ENCODE measurements at regions not wholly inside any gene's neighbourhood (a gene's known extent, or its start where the extent isn't known, plus 50 kb on each side); places are given as distances from the start of the nearest gene placed in this dataset.

DNA sequence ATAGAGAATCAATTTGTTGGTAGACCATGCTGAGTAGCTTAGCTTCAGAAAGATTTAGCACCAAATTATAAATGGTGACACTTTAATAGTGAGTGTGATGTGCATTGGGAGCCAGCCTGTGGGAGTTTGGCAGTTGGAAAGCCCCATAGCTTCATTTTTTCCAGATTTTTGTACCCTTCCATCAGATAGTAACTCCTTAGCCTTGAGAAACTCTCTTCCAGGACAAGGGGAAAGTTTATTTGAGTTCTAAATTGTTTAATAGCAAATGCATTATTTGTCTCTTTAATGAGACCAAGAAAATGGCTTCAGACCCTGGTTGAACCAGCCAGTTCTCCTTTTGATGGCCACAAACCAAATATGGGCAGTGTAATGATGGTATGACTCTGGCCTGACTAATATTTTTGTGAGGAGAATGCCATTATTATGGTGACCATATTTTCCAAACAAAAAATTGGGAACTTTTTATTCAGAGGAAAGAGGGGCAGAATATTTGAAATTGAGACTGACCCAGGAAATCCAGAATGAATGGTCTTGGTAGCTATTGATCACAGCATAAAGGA lies 49.8 kb downstream of the PLCE1 start:
- no peak for DNase-seq

DNA sequence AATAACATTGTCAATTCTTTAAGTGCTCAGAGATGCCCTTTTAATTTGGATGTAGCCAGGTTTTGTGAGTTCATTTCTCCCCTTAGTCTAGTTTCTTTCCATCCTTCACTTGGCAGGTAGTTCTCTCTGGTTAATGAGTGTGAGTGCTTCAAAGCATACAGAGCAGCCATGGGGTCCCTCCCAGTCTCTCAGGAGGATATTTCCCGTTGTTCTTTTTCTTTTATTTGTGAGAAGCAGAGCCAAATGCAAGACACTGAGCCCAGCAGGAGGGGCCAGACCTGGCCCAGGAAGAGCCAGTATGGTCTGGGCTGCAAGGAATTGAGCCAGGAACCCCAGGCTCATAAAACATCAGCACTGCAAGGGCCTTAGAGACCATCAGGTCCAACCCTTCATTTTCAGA lies 52.4 kb downstream of the PLCE1 start:
- DNase-seq, result no peak

- no peak for DNase-seq
Observed at GRCh38 chr10:94047293-94047692, 53.6 kb downstream of the PLCE1 start.

GRCh38 chr10:94049911-94050310 lies 56.2 kb downstream of the PLCE1 start:
- no peak for DNase-seq

GRCh38 chr10:94052281-94052680 lies 58.5 kb downstream of the PLCE1 start:
- DNase-seq, result no peak

- no peak for DNase-seq
Observed at GRCh38 chr10:94052866-94053791, 59.4 kb downstream of the PLCE1 start.

- DNase-seq, result no peak
Observed at GRCh38 chr10:94059178-94059883, 65.6 kb downstream of the PLCE1 start.

DNA sequence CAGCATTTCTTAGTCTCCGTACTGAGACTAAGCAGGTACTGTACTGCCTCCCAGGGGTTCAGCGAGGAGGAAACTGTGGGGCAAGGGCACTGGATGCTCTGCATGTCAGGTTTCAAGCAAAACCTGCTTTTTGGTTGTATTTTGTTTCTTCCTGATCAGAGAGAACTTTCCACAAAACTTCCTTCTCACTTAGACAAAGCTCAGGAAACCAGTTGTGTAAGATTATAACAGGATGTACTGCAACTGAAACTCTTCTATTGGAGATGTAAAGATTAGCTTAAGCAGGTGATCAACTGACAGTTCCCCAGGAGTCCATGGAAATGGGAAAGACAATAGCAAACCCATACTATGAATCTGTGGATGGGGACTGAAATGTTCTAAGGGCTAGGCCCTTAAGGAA lies 67.3 kb downstream of the PLCE1 start:
- no peak for DNase-seq

- DNase-seq, result no peak
Observed at GRCh38 chr10:94062611-94063010, 68.9 kb downstream of the PLCE1 start.

DNA sequence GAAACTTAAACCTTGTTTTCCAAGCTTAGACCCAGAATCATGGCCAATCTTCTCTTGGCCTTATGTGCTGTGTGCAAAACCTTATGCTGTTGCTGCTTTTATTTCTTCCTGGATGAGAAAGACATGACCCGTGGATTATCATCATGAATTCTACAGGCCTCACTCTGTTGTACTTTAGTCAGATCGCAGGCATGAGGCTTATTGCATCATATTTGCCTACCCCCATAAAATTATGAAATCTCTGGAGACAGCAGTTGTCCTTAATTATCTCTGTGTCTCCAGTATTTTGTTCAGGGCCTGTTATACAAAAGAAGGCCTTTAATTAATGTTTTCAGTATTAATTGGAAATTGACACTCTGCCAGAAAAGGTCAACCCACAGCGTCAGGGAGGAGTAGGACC lies 71.6 kb downstream of the PLCE1 start:
- no peak for DNase-seq

DNA sequence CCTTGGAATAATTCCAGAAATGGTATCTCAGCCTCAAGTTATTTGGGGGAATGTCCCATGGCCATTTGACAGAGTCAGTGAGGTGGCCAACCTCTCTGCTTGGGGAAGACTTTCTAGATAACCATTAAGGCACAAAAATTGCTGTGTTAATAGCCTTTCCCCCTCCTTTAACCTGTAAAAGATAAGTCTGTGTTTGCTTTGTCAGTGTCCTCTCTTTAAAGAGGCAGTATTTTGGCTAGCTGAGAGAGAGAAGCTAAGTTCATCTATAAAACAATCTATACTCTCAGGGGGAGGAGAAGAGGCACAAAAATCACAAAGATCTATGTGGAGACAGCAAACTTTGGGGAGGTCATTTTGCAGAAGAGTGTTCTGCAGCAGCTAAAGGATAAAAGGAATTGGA lies 72.1 kb downstream of the PLCE1 start:
- DNase-seq, result no peak

GRCh38 chr10:94066411-94066810 lies 72.7 kb downstream of the PLCE1 start:
- no peak for DNase-seq

DNA sequence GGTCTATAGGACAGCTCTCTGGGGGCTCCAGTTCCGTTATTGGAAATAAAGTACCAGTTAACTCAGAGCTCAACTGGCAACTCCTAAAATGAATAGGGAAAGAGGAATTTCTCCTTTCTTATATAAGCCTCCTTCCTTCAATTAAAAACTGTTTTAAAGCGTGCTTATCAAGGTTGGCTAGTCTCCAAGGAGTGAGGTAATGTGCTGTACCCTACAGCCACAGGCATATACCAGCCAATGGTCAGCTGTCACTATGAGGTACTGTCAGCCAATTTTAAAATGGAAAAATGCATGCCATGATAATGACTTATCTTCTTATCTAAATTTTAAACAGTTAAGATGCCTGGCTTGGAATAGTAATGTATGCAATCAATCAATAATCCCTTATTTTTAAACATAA lies 76.2 kb downstream of the PLCE1 start:
- no peak for DNase-seq

DNA sequence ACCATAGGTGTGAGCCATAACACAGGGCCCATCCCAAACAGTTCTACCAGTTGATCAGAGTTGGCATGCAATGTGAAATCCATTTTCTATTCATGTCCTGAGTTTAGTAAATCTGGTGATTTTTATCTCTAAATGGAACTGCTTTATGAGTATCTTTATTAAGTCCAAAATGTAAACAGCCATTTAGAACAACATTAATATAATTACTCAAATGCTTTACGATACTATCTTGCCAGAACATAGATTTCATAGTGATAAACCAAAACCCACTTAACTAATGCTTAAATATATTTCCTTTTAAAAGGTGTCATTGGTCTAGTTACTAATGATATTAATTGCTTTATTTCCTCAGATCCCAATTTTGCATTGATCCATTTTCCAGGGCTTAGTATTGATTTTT lies 80.7 kb downstream of the PLCE1 start:
- DNase-seq, result no peak

DNA sequence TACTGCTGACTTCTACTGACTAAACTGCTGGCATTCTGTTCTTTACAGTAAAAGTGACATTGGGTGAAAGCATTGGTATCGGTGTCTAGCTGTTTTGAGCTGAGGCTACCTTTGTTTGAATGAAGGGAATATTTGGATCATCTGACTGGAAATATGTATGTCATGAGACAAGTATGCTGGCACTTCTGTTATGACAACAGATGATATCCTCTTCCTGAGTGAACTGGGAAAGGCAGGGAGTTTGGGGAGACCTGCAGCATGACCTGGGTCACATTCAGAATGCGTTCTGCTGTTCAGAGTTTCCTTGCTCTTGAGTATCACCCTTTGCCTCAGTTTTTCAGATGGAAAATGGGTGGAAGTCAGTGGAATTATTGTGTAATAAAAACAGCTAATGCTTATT lies 81.8 kb downstream of the PLCE1 start:
- DNase-seq, result no peak

DNA sequence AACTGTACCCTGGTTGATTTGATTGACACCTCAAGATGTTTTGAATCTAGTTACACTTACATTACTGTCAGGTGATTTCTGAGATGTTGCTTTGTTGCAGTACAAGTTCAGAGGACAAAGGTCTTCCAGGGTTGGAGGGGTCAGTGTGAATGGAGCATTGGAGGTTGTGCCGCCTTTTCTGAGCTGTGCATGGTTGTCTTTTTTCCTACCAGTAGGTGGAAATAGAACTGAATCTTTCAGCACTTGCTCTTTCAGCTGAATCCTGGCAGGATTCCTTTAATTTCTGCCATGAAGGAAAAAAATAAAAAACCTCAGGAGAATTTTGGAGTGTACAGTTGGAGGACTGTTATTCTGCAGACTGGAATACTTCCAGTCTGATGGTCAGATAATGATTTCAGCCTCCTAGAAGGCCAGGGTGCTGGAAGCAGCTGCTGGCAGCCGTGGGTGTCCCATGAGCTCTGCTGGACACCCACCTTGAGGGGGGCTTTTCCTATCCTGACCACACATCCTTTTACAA lies 82.7 kb downstream of the PLCE1 start:
- no peak for DNase-seq

GRCh38 chr10:94077042-94077441 lies 83.3 kb downstream of the PLCE1 start:
- no peak for DNase-seq

DNA sequence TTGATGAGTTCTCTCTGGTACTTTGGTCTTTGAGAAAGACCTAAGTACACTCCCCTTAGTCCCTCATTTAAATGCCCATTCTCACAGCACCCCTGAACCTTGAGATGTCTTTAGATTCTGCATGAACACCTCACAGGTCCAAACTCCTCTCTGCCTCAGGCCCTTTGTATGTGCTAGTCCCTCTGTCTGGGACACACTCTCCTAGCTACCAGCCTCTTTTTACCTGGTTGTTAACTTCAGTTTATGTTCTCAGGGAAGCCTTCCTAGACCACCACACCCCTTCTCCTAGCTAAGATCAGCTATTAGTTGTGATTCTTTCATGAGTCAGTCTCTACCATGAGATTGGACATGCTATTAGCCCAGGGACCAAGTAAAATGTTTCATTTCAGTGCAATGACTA lies 86.4 kb downstream of the PLCE1 start:
- DNase-seq, result no peak

- DNase-seq, result no peak
Observed at GRCh38 chr10:94083662-94084265, 90.0 kb downstream of the PLCE1 start.

DNA sequence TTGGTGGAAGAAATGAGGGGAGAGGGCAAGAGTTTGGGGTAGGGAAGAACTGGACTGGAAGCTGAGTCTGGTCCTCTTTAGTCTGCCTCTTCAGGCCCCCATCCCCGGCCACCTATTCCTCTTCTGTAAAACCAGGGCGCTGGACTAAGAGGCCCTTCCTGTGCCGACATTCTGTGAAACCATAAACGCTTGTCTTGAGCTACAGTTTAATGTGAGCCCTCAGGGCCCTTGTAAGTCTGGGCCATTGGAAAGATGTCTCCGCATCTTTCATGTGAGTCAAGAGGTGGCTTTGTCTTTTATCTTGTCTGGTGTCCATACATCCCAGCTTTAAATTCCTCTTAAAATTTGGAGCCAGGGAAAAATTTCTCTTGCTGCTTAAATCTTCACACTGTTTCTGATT lies 90.6 kb downstream of the PLCE1 start:
- no peak for DNase-seq

DNA sequence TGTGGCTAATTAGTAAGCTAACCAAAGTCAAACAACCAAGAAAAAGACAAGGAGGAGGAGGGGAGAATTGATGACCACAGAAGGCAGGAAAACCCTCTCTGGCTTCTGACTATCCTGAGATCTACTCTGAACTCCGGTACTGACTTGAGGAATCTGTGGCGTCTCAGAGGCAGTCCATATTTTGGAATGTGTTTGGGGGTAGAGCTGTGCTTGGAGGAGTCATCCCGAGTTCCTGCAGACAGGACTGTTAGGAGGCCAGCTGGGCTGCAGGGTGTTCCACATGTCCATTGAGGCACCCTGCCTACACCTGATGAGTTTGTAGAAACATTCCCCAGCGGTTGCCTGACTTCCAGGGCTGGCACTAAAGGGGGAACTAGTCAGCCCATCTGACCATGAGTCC lies 91.6 kb downstream of the PLCE1 start:
- no peak for DNase-seq

DNA sequence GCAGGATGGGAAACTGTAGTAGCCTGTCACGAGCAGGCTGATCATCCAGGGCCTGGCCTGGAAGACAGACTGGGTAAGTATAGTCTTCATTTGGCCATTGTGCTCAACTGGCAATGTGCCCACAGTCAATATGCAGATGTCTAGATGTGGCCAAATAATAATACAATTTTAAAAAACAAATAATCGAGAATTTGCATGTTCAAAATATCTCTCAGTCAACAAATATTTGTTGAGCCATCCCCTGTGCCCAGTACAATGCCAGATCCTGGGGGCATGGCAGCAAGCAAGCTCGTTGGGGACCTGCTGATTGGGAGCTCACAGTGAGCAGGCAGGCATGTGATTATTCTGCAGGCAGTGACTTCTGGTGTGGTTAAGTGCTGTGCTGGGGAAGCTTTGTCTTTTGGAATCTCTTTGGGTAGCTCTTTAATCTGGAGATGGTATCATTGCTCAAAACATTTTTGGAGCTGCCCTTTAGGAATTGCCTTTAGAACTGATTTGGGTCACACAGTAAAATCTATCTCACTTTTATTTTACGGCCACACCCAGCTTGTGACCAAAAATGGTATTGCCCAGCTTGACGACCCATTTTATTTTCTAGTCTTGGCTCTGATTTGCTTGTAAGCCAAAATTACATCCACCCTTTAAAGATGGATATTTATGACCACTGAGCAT lies 92.2 kb downstream of the PLCE1 start:
- DNase-seq, result no peak

- DNase-seq, result no peak
Observed at GRCh38 chr10:94088926-94089381, 95.2 kb downstream of the PLCE1 start.

Measured in NCI-H2029 treated with DMSO at 0.1 percent for 48 hours (cell line).